ENCODE measurements at regions not wholly inside any gene's neighbourhood (a gene's known extent, or its start where the extent isn't known, plus 50 kb on each side); places are given as distances from the start of the nearest gene placed in this dataset.

DNA sequence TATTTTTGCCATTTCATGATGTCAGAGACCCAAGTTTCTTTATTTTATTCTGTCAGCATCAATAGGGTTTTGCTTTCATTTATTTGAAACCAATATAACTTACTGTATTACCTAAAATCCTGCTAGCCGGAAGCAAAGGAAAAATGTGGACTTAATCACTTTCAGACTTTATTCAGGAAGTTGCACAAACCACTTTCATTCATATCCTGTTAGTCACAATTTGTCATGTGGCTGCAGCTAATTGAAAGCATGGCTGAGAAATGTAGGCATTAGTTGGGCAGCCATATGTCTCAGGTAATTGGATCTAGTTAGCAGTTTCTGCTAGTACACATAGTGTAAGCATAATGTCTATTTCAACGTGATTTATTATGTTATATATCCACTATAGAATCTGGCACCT, 462.3 kb upstream of the SGO1 start:
- TF ChIP-seq, protein P1, sequence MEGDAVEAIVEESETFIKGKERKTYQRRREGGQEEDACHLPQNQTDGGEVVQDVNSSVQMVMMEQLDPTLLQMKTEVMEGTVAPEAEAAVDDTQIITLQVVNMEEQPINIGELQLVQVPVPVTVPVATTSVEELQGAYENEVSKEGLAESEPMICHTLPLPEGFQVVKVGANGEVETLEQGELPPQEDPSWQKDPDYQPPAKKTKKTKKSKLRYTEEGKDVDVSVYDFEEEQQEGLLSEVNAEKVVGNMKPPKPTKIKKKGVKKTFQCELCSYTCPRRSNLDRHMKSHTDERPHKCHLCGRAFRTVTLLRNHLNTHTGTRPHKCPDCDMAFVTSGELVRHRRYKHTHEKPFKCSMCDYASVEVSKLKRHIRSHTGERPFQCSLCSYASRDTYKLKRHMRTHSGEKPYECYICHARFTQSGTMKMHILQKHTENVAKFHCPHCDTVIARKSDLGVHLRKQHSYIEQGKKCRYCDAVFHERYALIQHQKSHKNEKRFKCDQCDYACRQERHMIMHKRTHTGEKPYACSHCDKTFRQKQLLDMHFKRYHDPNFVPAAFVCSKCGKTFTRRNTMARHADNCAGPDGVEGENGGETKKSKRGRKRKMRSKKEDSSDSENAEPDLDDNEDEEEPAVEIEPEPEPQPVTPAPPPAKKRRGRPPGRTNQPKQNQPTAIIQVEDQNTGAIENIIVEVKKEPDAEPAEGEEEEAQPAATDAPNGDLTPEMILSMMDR (conservative IDR thresholded peaks at IDR 0.05 in 1 of 2, IDR thresholded peaks at IDR 0.05 in 1 of 2; ENCODE audit: low read depth in 1 of 2, low read length in 2 of 2), result no peak
- no peak for TF ChIP-seq EZH2 (IDR thresholded peaks at IDR 0.05; ENCODE audit: low read length, missing control alignments)

All from fibroblast of lung (primary cell).